ENCODE measurements at regions not wholly inside any gene's neighbourhood (a gene's known extent, or its start where the extent isn't known, plus 50 kb on each side); places are given as distances from the start of the nearest gene placed in this dataset.
A peak's percentile ranks its signal among the peaks of the same experiment; 100 is the strongest.

GRCh38 chr1:57886376-57886775, 462.5 kb upstream of the DAB1 start:
- no peaks in the 10 kb centered on the region for H3K27me3 ChIP-seq (ENCODE audit: insufficient read depth)
- H3K4me3 ChIP-seq (ENCODE audit: low read depth in 2 of 2, low read length in 1 of 2) = no peak overlapping the region

DNA sequence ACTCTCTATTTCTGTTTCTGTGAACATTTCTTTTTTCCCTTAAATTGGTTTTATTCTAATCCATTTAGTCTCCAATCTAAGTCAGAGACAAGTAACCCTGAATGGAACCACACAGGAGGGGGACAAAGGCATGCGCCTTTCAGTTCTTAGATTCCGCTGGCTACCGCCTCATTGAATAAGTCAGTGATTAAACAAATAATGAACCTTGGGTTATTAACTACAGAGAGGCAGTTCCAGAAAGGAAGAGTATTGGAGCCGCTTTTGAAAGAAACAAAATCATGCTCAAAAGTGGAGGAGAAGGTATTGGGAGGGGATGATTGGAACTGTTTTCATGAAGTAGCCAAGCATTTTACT, 459.8 kb upstream of the DAB1 start:
- WGBS (ENCODE audit: low lambda C conversion rate) = 88% methylated on average over 4 of the region's 4 CpGs
- H3K4me3 ChIP-seq (ENCODE audit: low read depth in 2 of 2, low read length in 1 of 2) = no peak overlapping the region
- H3K4me1 ChIP-seq (ENCODE audit: control insufficient read depth in 1 of 2, insufficient read depth in 2 of 2, low read depth in 1 of 2, low read length in 1 of 2) = peaks cover 0 to 11% of the 10 kb centered on the region in 2 experiments; a peak in 2 of 4 replicates
- H3K27ac ChIP-seq (ENCODE audit: low read depth in 2 of 2, low read length in 1 of 2) = peak overlapping the region in 1 of 2 experiments; percentile 39; a peak in 1 of 4 replicates
- no peak for DNase-seq
- H3K36me3 ChIP-seq (replicated peaks in 1 of 2; ENCODE audit: control insufficient read depth in 1 of 2, insufficient read depth in 2 of 2, low read length in 1 of 2) = no peaks in the 10 kb centered on the region
- no peak overlapping the region for H3K9ac ChIP-seq
- no peak overlapping the region for H3K4me2 ChIP-seq
- POLR2A ChIA-PET = no interaction called here
- H4K20me1 ChIP-seq (ENCODE audit: insufficient read depth) = no peaks in the 10 kb centered on the region
- no peaks in the 10 kb centered on the region for H3F3A ChIP-seq (replicated peaks; ENCODE audit: insufficient read depth)
- H3K79me2 ChIP-seq (ENCODE audit: insufficient read depth) = no peaks in the 10 kb centered on the region
- H3K27me3 ChIP-seq (ENCODE audit: insufficient read depth) = no peaks in the 10 kb centered on the region
- no peaks in the 10 kb centered on the region for H3K9me2 ChIP-seq
- TF ChIP-seq, protein P1, sequence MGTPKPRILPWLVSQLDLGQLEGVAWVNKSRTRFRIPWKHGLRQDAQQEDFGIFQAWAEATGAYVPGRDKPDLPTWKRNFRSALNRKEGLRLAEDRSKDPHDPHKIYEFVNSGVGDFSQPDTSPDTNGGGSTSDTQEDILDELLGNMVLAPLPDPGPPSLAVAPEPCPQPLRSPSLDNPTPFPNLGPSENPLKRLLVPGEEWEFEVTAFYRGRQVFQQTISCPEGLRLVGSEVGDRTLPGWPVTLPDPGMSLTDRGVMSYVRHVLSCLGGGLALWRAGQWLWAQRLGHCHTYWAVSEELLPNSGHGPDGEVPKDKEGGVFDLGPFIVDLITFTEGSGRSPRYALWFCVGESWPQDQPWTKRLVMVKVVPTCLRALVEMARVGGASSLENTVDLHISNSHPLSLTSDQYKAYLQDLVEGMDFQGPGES (IDR thresholded peaks at IDR 0.05; ENCODE audit: low read depth, low read length) = no peak
- no peak for TF ChIP-seq TCF12 (IDR thresholded peaks at IDR 0.05)
- no peak for TF ChIP-seq FOSL2 (IDR thresholded peaks at IDR 0.05; ENCODE audit: borderline replicate concordance, low read depth)
- TF ChIP-seq, protein P2, sequence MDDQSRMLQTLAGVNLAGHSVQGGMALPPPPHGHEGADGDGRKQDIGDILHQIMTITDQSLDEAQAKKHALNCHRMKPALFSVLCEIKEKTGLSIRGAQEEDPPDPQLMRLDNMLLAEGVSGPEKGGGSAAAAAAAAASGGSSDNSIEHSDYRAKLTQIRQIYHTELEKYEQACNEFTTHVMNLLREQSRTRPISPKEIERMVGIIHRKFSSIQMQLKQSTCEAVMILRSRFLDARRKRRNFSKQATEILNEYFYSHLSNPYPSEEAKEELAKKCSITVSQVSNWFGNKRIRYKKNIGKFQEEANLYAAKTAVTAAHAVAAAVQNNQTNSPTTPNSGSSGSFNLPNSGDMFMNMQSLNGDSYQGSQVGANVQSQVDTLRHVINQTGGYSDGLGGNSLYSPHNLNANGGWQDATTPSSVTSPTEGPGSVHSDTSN (IDR thresholded peaks at IDR 0.05) = no peak
- TF ChIP-seq YY1 (IDR thresholded peaks at IDR 0.05; ENCODE audit: low read depth) = no peak
- no peak for TF ChIP-seq TEAD4 (IDR thresholded peaks at IDR 0.05; ENCODE audit: borderline replicate concordance, insufficient read depth)
- TF ChIP-seq REST (IDR thresholded peaks at IDR 0.05; ENCODE audit: low read depth, low read length) = no peak
- no peaks in the 10 kb centered on the region for H3K9me3 ChIP-seq
- CTCF ChIA-PET = interaction anchor here (1.6 kb wide), 1 partner anchor 8 kb away, joined by 4 read pairs; no protein-coding TSS in a partner anchor
- no peak overlapping the region for H2AFZ ChIP-seq (ENCODE audit: low read depth)

More at GRCh38 chr1:57886376-57886775, 462.5 kb upstream of the DAB1 start:
- CTCF ChIA-PET = interaction anchor here (0.6 to 1.5 kb wide), 2 partner anchors 10 to 87 kb away, joined by 3 read pairs; no protein-coding TSS in a partner anchor
- no peak overlapping the region for H3K4me2 ChIP-seq
- no peak overlapping the region for H3K27ac ChIP-seq (ENCODE audit: low read depth in 2 of 2, low read length in 1 of 2)
- H3K9me3 ChIP-seq = no peaks in the 10 kb centered on the region
- 84% methylated on average over 7 of the region's 7 CpGs for WGBS (ENCODE audit: low lambda C conversion rate)
- H3K36me3 ChIP-seq (replicated peaks in 1 of 2; ENCODE audit: control insufficient read depth in 1 of 2, insufficient read depth in 2 of 2, low read length in 1 of 2) = no peaks in the 10 kb centered on the region
- no peaks in the 10 kb centered on the region for H3F3A ChIP-seq (replicated peaks; ENCODE audit: insufficient read depth)
- H3K9me2 ChIP-seq = no peaks in the 10 kb centered on the region
- no peak overlapping the region for H3K9ac ChIP-seq
- DNase-seq = no peak
- POLR2A ChIA-PET = no interaction called here
- no peak overlapping the region for H2AFZ ChIP-seq (ENCODE audit: low read depth)
- no peaks in the 10 kb centered on the region for H3K79me2 ChIP-seq (ENCODE audit: insufficient read depth)
- no peaks in the 10 kb centered on the region for H4K20me1 ChIP-seq (ENCODE audit: insufficient read depth)
- H3K4me1 ChIP-seq (ENCODE audit: control insufficient read depth in 1 of 2, insufficient read depth in 2 of 2, low read depth in 1 of 2, low read length in 1 of 2) = peaks cover 0 to 17% of the 10 kb centered on the region in 2 experiments; a peak in 3 of 4 replicates
- TF ChIP-seq, protein P1 (IDR thresholded peaks at IDR 0.05; ENCODE audit: low read depth, low read length) = no peak
- TF ChIP-seq EZH2phosphoT487 (IDR thresholded peaks at IDR 0.05; ENCODE audit: borderline replicate concordance, low read depth) = no peak

Data from SK-N-SH (cell line).